ENCODE measurements at regions not wholly inside any gene's neighbourhood (a gene's known extent, or its start where the extent isn't known, plus 50 kb on each side); places are given as distances from the start of the nearest gene placed in this dataset.

- no peak for TF ChIP-seq IKZF5 (CRISPR knock-in tag; IDR thresholded peaks at IDR 0.05)
- TF ChIP-seq, protein P1, sequence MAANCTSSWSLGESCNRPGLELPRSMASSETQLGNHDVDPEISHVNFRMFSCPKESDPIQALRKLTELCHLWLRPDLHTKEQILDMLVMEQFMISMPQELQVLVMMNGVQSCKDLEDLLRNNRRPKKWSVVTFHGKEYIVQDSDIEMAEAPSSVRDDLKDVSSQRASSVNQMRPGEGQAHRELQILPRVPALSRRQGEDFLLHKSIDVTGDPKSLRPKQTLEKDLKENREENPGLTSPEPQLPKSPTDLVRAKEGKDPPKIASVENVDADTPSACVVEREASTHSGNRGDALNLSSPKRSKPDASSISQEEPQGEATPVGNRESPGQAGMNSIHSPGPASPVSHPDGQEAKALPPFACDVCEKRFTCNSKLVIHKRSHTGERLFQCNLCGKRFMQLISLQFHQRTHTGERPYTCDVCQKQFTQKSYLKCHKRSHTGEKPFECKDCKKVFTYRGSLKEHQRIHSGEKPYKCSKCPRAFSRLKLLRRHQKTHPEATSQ (CRISPR knock-in tag; IDR thresholded peaks at IDR 0.05; ENCODE audit: borderline replicate concordance), result no peak
- TF ChIP-seq, protein P2, sequence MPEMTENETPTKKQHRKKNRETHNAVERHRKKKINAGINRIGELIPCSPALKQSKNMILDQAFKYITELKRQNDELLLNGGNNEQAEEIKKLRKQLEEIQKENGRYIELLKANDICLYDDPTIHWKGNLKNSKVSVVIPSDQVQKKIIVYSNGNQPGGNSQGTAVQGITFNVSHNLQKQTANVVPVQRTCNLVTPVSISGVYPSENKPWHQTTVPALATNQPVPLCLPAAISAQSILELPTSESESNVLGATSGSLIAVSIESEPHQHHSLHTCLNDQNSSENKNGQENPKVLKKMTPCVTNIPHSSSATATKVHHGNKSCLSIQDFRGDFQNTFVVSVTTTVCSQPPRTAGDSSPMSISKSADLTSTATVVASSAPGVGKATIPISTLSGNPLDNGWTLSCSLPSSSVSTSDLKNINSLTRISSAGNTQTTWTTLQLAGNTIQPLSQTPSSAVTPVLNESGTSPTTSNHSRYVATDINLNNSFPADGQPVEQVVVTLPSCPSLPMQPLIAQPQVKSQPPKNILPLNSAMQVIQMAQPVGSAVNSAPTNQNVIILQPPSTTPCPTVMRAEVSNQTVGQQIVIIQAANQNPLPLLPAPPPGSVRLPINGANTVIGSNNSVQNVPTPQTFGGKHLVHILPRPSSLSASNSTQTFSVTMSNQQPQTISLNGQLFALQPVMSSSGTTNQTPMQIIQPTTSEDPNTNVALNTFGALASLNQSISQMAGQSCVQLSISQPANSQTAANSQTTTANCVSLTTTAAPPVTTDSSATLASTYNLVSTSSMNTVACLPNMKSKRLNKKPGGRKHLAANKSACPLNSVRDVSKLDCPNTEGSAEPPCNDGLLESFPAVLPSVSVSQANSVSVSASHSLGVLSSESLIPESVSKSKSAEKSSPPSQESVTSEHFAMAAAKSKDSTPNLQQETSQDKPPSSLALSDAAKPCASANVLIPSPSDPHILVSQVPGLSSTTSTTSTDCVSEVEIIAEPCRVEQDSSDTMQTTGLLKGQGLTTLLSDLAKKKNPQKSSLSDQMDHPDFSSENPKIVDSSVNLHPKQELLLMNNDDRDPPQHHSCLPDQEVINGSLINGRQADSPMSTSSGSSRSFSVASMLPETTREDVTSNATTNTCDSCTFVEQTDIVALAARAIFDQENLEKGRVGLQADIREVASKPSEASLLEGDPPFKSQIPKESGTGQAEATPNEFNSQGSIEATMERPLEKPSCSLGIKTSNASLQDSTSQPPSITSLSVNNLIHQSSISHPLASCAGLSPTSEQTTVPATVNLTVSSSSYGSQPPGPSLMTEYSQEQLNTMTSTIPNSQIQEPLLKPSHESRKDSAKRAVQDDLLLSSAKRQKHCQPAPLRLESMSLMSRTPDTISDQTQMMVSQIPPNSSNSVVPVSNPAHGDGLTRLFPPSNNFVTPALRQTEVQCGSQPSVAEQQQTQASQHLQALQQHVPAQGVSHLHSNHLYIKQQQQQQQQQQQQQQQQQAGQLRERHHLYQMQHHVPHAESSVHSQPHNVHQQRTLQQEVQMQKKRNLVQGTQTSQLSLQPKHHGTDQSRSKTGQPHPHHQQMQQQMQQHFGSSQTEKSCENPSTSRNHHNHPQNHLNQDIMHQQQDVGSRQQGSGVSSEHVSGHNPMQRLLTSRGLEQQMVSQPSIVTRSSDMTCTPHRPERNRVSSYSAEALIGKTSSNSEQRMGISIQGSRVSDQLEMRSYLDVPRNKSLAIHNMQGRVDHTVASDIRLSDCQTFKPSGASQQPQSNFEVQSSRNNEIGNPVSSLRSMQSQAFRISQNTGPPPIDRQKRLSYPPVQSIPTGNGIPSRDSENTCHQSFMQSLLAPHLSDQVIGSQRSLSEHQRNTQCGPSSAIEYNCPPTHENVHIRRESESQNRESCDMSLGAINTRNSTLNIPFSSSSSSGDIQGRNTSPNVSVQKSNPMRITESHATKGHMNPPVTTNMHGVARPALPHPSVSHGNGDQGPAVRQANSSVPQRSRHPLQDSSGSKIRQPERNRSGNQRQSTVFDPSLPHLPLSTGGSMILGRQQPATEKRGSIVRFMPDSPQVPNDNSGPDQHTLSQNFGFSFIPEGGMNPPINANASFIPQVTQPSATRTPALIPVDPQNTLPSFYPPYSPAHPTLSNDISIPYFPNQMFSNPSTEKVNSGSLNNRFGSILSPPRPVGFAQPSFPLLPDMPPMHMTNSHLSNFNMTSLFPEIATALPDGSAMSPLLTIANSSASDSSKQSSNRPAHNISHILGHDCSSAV (CRISPR knock-in tag; IDR thresholded peaks at IDR 0.05; ENCODE audit: borderline replicate concordance), result no peak
Measured at GRCh38 chr14:101008631-101009336, 105.3 kb upstream of the RTL1 start (continued).
